IMR-90 (cell line): ENCODE measurements at regions not wholly inside any gene's neighbourhood (a gene's known extent, or its start where the extent isn't known, plus 50 kb on each side); places are given as distances from the start of the nearest gene placed in this dataset.

Source experiments
- ATAC-seq: fragments of 200-7000 bp; cut with Tn5 transposase; 2 replicates; pipeline ENCODE4 v1.9.1; 2020; ENCODE audit warnings: low read depth, mild to moderate bottlenecking, moderate library complexity
- BruUV-seq: library from RNA; stranded (reverse); fragments of 400-500 nt; replicated peaks from 2 replicates; lab custom pipeline; 2021; lab: Mats Ljungman, UMichigan
- CTCF ChIA-PET: fragments of 300-600 bp; formaldehyde crosslinking; extraction: SDS; loops from one replicate; lab custom pipeline; 2021; ENCODE audit warnings: antibody characterized with exemption; lab: Yijun Ruan, JAX
- POLR2A ChIA-PET: fragments of 300-600 bp; sonication (Branson Sonifier 250); formaldehyde crosslinking; loops from one replicate; lab custom pipeline; 2022; ENCODE audit warnings: antibody characterized with exemption; ENCODE audit not compliant: unreplicated experiment; lab: Charles Lee
- DNase-seq: peaks from one replicate; pipeline ENCODE4 v3.0.0; 2013
- H2AFZ ChIP-seq: replicated peaks from 2 replicates; pipeline ENCODE3; 2013; ENCODE audit warnings: low read length, mild to moderate bottlenecking; ENCODE audit not compliant: poor library complexity
- H2AK5ac ChIP-seq: 2 replicates; pipeline ENCODE4 v1.6.1; 2013; ENCODE audit warnings: low read depth, low read length, inconsistent platforms
- H2AK9ac ChIP-seq: replicated peaks from 2 replicates; pipeline ENCODE3; 2013; ENCODE audit warnings: mild to moderate bottlenecking, low read depth, low read length, moderate library complexity; ENCODE audit not compliant: poor library complexity
- H2BK120ac ChIP-seq: 2 replicates; pipeline ENCODE4 v1.6.1; 2013; ENCODE audit warnings: low read depth, low read length, inconsistent platforms
- H2BK15ac ChIP-seq: 3 replicates; pipeline ENCODE4 v1.6.1; 2013; ENCODE audit warnings: low read depth, low read length, inconsistent platforms
- H2BK20ac ChIP-seq: 2 replicates; pipeline ENCODE4 v1.6.1; 2013; ENCODE audit warnings: low read depth, mild to moderate bottlenecking, inconsistent platforms, low read length, moderate library complexity
- H2BK5ac ChIP-seq: 2 replicates; pipeline ENCODE4 v1.6.1; 2013; ENCODE audit warnings: mild to moderate bottlenecking, low read depth, low read length, inconsistent platforms; ENCODE audit not compliant: poor library complexity, severe bottlenecking
- H3K14ac ChIP-seq: replicated peaks from 2 replicates; pipeline ENCODE4 v1.6.1; 2013; ENCODE audit warnings: low read depth, low read length, inconsistent platforms
- H3K18ac ChIP-seq: 2 replicates; pipeline ENCODE4 v1.6.1; 2013; ENCODE audit warnings: low read depth, low read length, control low read depth
- H3K23ac ChIP-seq: 2 replicates; pipeline ENCODE4 v1.6.1; 2013; ENCODE audit warnings: low read depth, low read length, inconsistent platforms
- H3K27ac ChIP-seq: 2 replicates; pipeline ENCODE4 v1.5.1; 2013; ENCODE audit warnings: mild to moderate bottlenecking, control low read depth, low read length; ENCODE audit not compliant: insufficient read depth
- H3K27me3 ChIP-seq: 2 replicates; pipeline ENCODE4 v1.6.1; 2013; ENCODE audit warnings: low read length; ENCODE audit not compliant: control insufficient read depth, insufficient read depth
- H3K36me3 ChIP-seq: 2 replicates; pipeline ENCODE4 v1.6.1; 2013; ENCODE audit warnings: low read length, mixed read lengths; ENCODE audit not compliant: control insufficient read depth, insufficient read depth
- H3K4ac ChIP-seq: 2 replicates; pipeline ENCODE4 v1.6.1; 2013; ENCODE audit warnings: low read depth, low read length, inconsistent platforms
- H3K4me1 ChIP-seq: 2 replicates; pipeline ENCODE4 v1.6.1; 2013; ENCODE audit warnings: low read length, mixed read lengths; ENCODE audit not compliant: control insufficient read depth, insufficient read depth
- H3K4me2 ChIP-seq: 2 replicates; pipeline ENCODE4 v1.6.1; 2013; ENCODE audit warnings: low read depth, mild to moderate bottlenecking, control low read depth, low read length, moderate library complexity
- H3K4me3 ChIP-seq: 2 replicates; pipeline ENCODE4 v1.5.1; 2013; ENCODE audit warnings: low read depth, mild to moderate bottlenecking, control low read depth, low read length, moderate library complexity; ENCODE audit not compliant: insufficient read depth
- H3K56ac ChIP-seq: 2 replicates; pipeline ENCODE4 v1.6.1; 2013; ENCODE audit warnings: low read length, inconsistent platforms; ENCODE audit not compliant: insufficient read depth; ENCODE audit errors: extremely low read depth
- H3K79me1 ChIP-seq, 2 experiments: 2 replicates each; pipeline ENCODE4 v1.6.1; 2013; ENCODE audit warnings: low read length in 2 of 2, inconsistent platforms in 1 of 2, low read depth in 1 of 2
- H3K9ac ChIP-seq: 2 replicates; pipeline ENCODE4 v1.6.1; 2013; ENCODE audit warnings: low read depth, low read length, control low read depth
- H3K9me1 ChIP-seq: 2 replicates; pipeline ENCODE4 v1.6.1; 2013; ENCODE audit warnings: low read length, inconsistent platforms; ENCODE audit not compliant: insufficient read depth
- H3K9me3 ChIP-seq: 2 replicates; pipeline ENCODE4 v1.6.1; 2013; ENCODE audit warnings: low read length; ENCODE audit not compliant: control insufficient read depth, insufficient read depth
- H4K20me1 ChIP-seq: 2 replicates; pipeline ENCODE4 v1.6.1; 2013; ENCODE audit warnings: low read length, inconsistent platforms; ENCODE audit not compliant: insufficient read depth
- H4K5ac ChIP-seq: 2 replicates; pipeline ENCODE4 v1.6.1; 2013; ENCODE audit warnings: mild to moderate bottlenecking, low read depth, low read length, control low read depth
- H4K8ac ChIP-seq, 2 experiments: 2 replicates each; pipeline ENCODE4 v1.6.1; 2013; ENCODE audit warnings: low read depth in 2 of 2, low read length in 2 of 2, control low read depth in 1 of 2, inconsistent platforms in 1 of 2
- H4K91ac ChIP-seq: 2 replicates; pipeline ENCODE4 v1.6.1; 2013; ENCODE audit warnings: low read depth, low read length, inconsistent platforms; ENCODE audit not compliant: insufficient read depth
- CEBPB ChIP-seq: IDR thresholded peaks from 2 replicates; pipeline ENCODE4 v1.6.1; 2012; ENCODE audit warnings: low read depth, low read length, improper control_type of control experiment
- FOS ChIP-seq: fragments of 150-350 bp; IDR thresholded peaks from 2 replicates; pipeline ENCODE4 v1.6.1; 2016; ENCODE audit warnings: low read depth, low read length
- MAFK ChIP-seq: IDR thresholded peaks from 2 replicates; pipeline ENCODE4 v1.6.1; 2012; ENCODE audit warnings: low read depth, low read length, improper control_type of control experiment
- MAZ ChIP-seq: IDR thresholded peaks from 2 replicates; pipeline ENCODE4 v1.6.1; 2012; ENCODE audit warnings: low read depth, mild to moderate bottlenecking, low read length, improper control_type of control experiment, moderate library complexity, borderline replicate concordance
- POLR2A ChIP-seq: IDR thresholded peaks from 2 replicates; pipeline ENCODE4 v1.6.1; 2012; ENCODE audit warnings: mild to moderate bottlenecking, low read depth, low read length
- RAD21 ChIP-seq: IDR thresholded peaks from 2 replicates; pipeline ENCODE4 v1.6.1; 2012; ENCODE audit warnings: low read length, improper control_type of control experiment
- RFX5 ChIP-seq: IDR thresholded peaks from 2 replicates; pipeline ENCODE4 v1.8.0; 2012; ENCODE audit warnings: low read depth, mild to moderate bottlenecking, low read length, moderate library complexity
- WGBS, 2 experiments: methylation state at CpG; one replicate each; pipeline versions ENCODE4 v1.1.5 to v1.1.7; 2013; ENCODE audit warnings: missing lambda C conversion rate in 2 of 2; ENCODE audit not compliant: insufficient read length in 1 of 2; ENCODE audit errors: extremely low coverage in 2 of 2; 5-methylcytosine and 5-hydroxymethylcytosine counted together
- dilution Hi-C: fragments of 300-500 bp; cut with HindIII; formaldehyde crosslinking; loops from one replicate; pipeline ENCODE4 v1.14.3; 2018; ENCODE audit warnings: low sequenced_read_pairs; ENCODE audit not compliant: unreplicated experiment
- in situ Hi-C: fragments of 300-500 bp; cut with MboI; formaldehyde crosslinking; loops from 3 replicates; pipeline ENCODE4 v1.14.3; 2019; ENCODE audit warnings: low sequenced_read_pairs, inconsistent platforms, mixed read lengths
- intact Hi-C: fragments of 100-400 bp; cut with micrococcal nuclease; formaldehyde crosslinking; loops from 2 replicates; pipeline ENCODE4 v1.10.0; 2022

DNA sequence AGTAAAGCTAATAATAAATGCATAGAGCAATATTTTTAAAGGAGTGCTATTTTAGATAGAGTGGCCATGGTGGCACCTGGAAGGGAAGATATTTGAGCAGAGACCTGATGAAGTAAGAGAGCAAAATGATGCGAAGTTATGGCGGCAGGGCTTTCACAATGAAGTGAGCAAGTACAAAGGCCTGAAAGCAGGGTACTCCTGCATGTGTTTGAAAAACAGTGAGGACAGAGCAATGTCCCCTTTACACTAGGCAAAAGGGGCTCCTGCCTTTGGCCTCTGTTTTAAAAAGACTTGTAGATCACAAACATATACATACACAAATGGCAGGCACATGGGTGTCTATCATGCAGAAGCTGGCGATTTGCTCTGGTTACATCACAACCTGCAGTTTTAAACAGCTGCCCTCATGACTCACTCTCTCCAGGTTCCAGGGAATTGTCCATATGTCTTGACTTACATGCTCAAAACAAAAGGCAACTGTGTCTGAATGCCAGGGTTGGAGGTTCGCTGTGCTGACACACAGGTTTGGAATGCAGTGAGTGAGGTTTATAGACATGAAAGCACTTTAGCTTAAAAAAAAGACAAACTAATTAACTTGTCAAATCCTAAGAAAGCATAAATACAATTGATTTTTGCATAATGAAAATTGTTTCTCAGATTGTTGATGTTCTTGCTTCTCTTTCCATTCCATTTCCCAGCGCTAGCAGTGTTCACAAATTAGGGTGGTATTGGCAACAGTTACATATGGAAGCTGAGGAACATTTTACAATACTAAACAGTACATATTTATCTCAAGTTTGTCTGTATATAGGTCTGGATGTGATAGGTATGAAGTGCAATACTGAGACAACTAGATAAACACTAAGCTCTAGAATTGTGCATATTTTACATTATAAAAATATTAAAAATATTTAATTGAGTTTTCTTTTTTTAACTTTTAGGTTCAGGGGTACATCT, 313.9 kb downstream of the BARHL2 start:
- Histone ChIP-seq H2BK120ac (no peak overlapping the region), H2BK15ac (no peak overlapping the region), H3K56ac (no peak overlapping the region), H2AK5ac (no peak overlapping the region), H3K9ac (no peak overlapping the region), H2AFZ (no peak overlapping the region), H3K14ac (no peak overlapping the region), H3K27ac (no peak overlapping the region), H3K27me3 (no peaks in the 10 kb centered on the region), H3K4me3 (no peak overlapping the region), H4K8ac (no peak overlapping the region), H2BK5ac (no peak overlapping the region), H4K20me1 (no peaks in the 10 kb centered on the region), H3K4me2 (no peak overlapping the region), H3K36me3 (no peaks in the 10 kb centered on the region), H3K9me1 (no peaks in the 10 kb centered on the region), H3K4me1 (no peaks in the 10 kb centered on the region; the same call in 1 of the 2 replicates), H3K23ac (no peak overlapping the region), H2BK20ac (no peak overlapping the region), H3K79me1 (no peaks in the 10 kb centered on the region), H4K5ac (no peak overlapping the region), H2AK9ac (no peak overlapping the region), H3K4ac (no peak overlapping the region), H4K91ac (no peak overlapping the region), H3K18ac (no peak overlapping the region), H3K9me3 (no peaks in the 10 kb centered on the region)
- ATAC-seq = peak; percentile 83
- intact Hi-C loops (no loop called here), dilution Hi-C loops (no loop called here), in situ Hi-C loops (no loop called here)
- BruUV-seq = no TSS peak
- no peak for TF ChIP-seq MAFK
- TF ChIP-seq CEBPB = peak; percentile 63; the same call in 1 of the 2 replicates
- no peak for TF ChIP-seq RFX5
- TF ChIP-seq MAZ = no peak
- 0 out of 2 replicates have a peak, but pooled peaks have one; percentile 32 for TF ChIP-seq FOS
- TF ChIP-seq RAD21 = no peak
- no peak for TF ChIP-seq POLR2A
- POLR2A ChIA-PET = no interaction called here
- WGBS, 2 experiments = 67% methylated on average over 3 of the region's 5 CpGs; no CpG with 5 or more reads in 1 of the 2 experiments
- peak; percentile 95 for DNase-seq
- CTCF ChIA-PET = no interaction called here
